GM12892 (cell line): ENCODE measurements at regions not wholly inside any gene's neighbourhood (a gene's known extent, or its start where the extent isn't known, plus 50 kb on each side); places are given as distances from the start of the nearest gene placed in this dataset.

Experiments used
- POLR2A ChIP-seq: IDR thresholded peaks from 2 replicates; pipeline ENCODE4 v1.6.1; 2011; ENCODE audit warnings: low read depth, low read length, control low read depth
- POLR2AphosphoS5 ChIP-seq: IDR thresholded peaks from 2 replicates; pipeline ENCODE4 v1.6.1; 2011; ENCODE audit warnings: low read depth, low read length, control low read depth

GRCh38 chr18:40582105-40582504 is 1372.9 kb upstream of the PIK3C3 start:
- TF ChIP-seq POLR2A (no peak), POLR2AphosphoS5 (no peak)
